NCI-H2196 treated with DMSO at 0.1 percent for 48 hours (cell line): ENCODE measurements at regions not wholly inside any gene's neighbourhood (a gene's known extent, or its start where the extent isn't known, plus 50 kb on each side); places are given as distances from the start of the nearest gene placed in this dataset.

Experiments used
- DNase-seq: peaks from one replicate; lab custom pipeline; 2025; ENCODE audit not compliant: unreplicated experiment; lab: John Stamatoyannopoulos, UW

- DNase-seq = no peak
Measured at GRCh38 chr4:129645461-129645860, 549.5 kb downstream of the C4orf33 start.

GRCh38 chr4:129668092-129668491, 572.1 kb downstream of the C4orf33 start:
- no peak for DNase-seq

GRCh38 chr4:129672941-129673340, 577.0 kb downstream of the C4orf33 start:
- DNase-seq = no peak

- DNase-seq = no peak
Measured at GRCh38 chr4:129675036-129675435, 579.1 kb downstream of the C4orf33 start.

- no peak for DNase-seq
Measured at GRCh38 chr4:129676934-129677333, 581.0 kb downstream of the C4orf33 start.

- DNase-seq = no peak
Measured at GRCh38 chr4:129682586-129682985, 586.6 kb downstream of the C4orf33 start.

- DNase-seq = no peak
Measured at GRCh38 chr4:129707949-129708348, 612.0 kb downstream of the C4orf33 start.

GRCh38 chr4:129708784-129709183, 612.8 kb downstream of the C4orf33 start:
- DNase-seq = no peak

GRCh38 chr4:129738175-129738574, 642.2 kb downstream of the C4orf33 start:
- no peak for DNase-seq

GRCh38 chr4:129747756-129748155, 651.8 kb downstream of the C4orf33 start:
- no peak for DNase-seq

- no peak for DNase-seq
Measured at GRCh38 chr4:129748991-129749390, 653.0 kb downstream of the C4orf33 start.

GRCh38 chr4:129751646-129752045, 655.7 kb downstream of the C4orf33 start:
- DNase-seq = no peak

GRCh38 chr4:129783596-129783995, 687.6 kb downstream of the C4orf33 start:
- DNase-seq = no peak

GRCh38 chr4:129788486-129788885, 692.5 kb downstream of the C4orf33 start:
- no peak for DNase-seq

- DNase-seq = no peak
Measured at GRCh38 chr4:129804461-129804981, 708.6 kb downstream of the C4orf33 start.

GRCh38 chr4:129806986-129807385, 711.0 kb downstream of the C4orf33 start:
- no peak for DNase-seq

- no peak for DNase-seq
Measured at GRCh38 chr4:129808242-129808641, 712.3 kb downstream of the C4orf33 start.

GRCh38 chr4:129821073-129821472, 725.1 kb downstream of the C4orf33 start:
- DNase-seq = no peak

- no peak for DNase-seq
Measured at GRCh38 chr4:129821963-129822362, 726.0 kb downstream of the C4orf33 start.

GRCh38 chr4:129822701-129823100, 726.7 kb downstream of the C4orf33 start:
- no peak for DNase-seq

- DNase-seq = no peak
Measured at GRCh38 chr4:129823105-129823504, 727.2 kb downstream of the C4orf33 start.

GRCh38 chr4:129829373-129829772, 733.4 kb downstream of the C4orf33 start:
- no peak for DNase-seq

- no peak for DNase-seq
Measured at GRCh38 chr4:129839687-129840086, 743.7 kb downstream of the C4orf33 start.

GRCh38 chr4:129842096-129842495, 746.1 kb downstream of the C4orf33 start:
- DNase-seq = no peak
